ENCODE measurements at regions not wholly inside any gene's neighbourhood (a gene's known extent, or its start where the extent isn't known, plus 50 kb on each side); places are given as distances from the start of the nearest gene placed in this dataset.
A peak's percentile ranks its signal among the peaks of the same experiment; 100 is the strongest.
"Not testable (repeated sequence)": the region's sequence is repeated elsewhere in the genome, so short reads cannot be mapped to it uniquely, and the experiment has no call there.

GRCh38 chr2:144011098-144011497 lies 508.8 kb downstream of the ZEB2 start:
- DNase-seq (ENCODE audit: low spot score): no peak

DNA sequence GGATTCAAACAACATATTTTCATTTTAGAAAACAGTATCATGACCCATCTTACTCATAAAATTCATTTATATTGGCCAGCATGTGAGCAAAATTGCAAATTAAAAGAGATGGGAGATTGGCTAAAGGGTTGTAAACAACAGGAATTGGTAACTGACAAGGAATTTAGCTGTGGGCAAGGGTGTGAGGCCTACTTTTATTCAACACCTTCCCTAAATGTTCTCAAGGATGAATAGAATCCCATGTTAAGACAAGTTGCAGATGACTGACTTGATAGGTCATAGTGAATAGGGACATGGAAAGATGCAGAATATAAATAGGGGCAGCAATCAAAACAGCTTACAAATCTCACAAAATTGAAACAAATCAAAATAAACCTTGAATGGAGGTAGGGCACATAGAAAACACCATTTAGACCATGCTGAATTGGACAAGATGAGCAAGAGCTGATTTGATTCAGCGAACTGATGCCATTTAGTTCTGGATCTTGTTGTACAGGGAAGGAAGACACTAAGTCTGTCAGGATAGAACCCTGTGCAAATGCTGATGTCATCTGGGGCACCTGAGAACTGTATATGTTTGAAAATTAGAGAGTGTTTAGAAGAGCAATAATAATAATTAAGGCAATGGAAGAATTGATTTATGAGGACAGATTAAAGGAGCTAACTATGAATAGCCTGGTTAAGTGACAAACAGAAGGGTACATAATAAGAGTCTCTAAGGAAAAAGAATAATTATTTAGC lies 509.7 kb downstream of the ZEB2 start:
- no peak for DNase-seq (ENCODE audit: low spot score)

DNA sequence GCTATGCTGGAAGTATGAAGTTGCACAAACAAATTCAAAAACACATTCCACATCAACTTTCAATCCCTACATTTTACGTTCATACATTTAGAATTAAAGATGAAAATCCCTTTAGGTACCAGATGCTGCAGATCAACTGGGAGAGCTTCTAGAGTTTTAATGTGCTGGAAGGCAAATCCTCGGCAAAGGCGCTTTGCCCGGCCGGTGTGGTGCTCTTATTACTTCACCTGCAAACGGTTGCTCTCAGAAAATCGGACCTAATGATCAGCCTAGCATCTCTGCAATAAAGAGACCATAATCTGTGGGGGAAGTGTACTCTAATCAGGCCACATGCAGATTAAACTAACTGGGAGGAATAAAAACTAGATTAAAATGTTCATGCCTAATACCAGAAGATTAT lies 513.8 kb downstream of the ZEB2 start:
- DNase-seq (ENCODE audit: low spot score): no peak

DNA sequence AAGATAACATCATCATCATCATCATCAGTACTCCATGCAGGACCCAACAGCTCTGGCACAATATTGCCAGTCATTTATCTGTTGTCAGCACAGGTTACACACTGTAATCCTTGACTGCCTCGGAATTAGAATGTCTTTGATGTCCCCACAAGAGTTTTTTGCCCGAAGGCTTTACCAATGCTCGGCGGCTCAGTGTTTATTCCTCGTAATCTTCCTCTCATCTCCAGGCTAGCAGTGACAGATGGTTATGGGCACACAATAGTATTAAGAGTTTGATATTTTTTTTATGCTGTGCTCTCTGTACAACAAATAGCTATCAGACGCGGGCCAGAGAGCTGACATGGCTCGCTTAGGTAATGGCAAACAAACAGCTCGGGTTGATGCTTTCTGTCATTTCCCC lies 515.2 kb downstream of the ZEB2 start:
- peak; percentile 28 for DNase-seq (ENCODE audit: low spot score)

- DNase-seq (ENCODE audit: low spot score): peak; percentile 3
Observed at GRCh38 chr2:144003460-144004075, 516.4 kb downstream of the ZEB2 start.

DNA sequence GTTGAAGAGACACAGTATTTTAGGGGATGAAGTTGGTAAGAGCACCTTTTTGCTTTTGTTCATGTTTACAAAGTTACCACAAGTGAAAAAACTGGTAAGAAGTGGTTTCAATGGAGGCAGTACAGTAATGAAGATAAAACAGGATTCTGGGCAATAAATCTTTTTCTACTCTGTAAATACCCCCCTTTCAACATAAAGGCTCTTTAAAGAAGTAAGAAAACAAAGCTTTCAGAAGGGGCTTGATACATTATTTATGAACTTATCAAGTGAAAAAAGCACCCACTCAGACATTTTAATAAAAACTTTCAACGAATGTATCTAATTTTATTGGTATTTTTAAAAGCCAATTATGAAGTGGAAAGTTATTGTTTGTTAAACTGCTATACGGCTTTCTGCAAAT lies 522.9 kb downstream of the ZEB2 start:
- DNase-seq (ENCODE audit: low spot score): no peak

GRCh38 chr2:143994961-143995360 lies 525.0 kb downstream of the ZEB2 start:
- no peak for DNase-seq (ENCODE audit: low spot score)

DNA sequence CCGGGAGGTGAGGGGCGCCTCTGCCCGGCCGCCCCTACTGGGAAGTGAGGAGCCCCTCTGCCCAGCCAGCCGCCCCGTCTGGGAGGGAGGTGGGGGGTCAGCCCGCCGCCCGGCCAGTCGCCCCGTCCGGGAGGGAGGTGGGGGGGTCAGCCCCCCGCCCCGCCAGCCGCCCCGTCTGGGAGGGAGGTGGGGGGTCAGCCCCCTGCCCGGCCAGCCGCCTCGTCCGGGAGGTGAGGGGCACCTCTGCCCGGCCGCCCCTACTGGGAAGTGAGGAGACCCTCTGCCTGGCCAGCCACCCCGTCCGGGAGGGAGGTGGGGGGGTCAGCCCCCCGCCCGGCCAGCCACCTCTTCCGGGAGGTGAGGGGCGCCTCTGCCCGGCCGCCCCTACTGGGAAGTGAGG lies 528.3 kb downstream of the ZEB2 start:
- not testable (repeated sequence) for DNase-seq (ENCODE audit: low spot score)

GRCh38 chr2:143988082-143988481 lies 531.8 kb downstream of the ZEB2 start:
- DNase-seq (ENCODE audit: low spot score): no peak

DNA sequence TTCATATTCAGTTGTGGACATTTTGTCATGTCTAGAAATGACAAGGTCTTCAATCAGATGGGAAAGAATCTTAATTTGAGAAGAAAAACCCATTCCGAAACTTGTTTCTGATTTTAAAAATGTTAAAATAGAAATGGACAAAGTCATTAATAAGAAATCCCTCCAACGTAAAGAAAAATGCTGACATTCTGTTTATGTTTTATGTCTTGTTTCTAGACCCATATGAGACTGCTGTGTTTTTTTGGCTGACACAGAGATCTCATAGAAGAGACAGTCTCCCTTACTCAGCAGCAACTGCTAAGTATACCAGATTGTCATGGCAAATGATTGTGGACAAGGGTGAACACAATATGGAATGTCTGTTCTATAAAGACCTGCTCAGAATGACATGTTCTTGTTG lies 538.5 kb downstream of the ZEB2 start:
- DNase-seq (ENCODE audit: low spot score): no peak

DNA sequence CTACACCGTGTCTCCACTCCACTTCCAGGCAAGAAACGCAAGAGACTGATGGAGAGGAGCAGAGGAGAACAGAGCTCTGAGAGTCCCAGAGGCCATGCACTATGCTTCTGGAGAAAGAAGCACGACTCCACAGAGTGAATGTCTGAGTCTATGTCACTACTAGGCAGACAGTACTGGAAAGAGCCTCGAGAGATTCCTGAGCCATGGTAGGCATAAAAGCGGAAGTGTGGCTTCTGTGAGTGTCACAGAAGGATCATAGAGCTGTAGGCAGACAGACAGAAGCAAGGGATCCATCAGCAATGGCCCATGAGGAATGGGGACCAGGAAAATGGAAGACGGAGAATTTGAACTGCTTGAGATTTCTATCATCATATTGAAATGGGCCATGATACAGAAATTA lies 542.6 kb downstream of the ZEB2 start:
- no peak for DNase-seq (ENCODE audit: low spot score)

DNA sequence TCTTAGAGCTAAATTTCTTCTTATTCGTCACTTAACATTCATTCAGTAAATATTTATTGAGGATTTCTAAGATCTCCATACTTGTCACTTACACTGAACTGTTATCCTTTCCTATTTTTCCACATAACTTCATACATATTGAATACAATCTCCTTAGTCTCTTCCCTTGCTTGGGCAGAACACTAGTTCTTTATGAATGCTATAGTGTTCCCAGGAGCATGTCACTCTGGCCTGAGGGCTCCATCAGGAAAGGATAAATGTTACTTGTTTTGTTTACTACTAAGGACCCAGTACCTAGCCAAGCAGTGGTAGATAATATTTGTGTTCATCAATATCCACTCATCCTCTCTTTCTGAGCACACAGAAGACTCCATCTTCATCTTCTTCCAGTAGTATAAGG lies 544.7 kb downstream of the ZEB2 start:
- DNase-seq (ENCODE audit: low spot score): no peak

DNA sequence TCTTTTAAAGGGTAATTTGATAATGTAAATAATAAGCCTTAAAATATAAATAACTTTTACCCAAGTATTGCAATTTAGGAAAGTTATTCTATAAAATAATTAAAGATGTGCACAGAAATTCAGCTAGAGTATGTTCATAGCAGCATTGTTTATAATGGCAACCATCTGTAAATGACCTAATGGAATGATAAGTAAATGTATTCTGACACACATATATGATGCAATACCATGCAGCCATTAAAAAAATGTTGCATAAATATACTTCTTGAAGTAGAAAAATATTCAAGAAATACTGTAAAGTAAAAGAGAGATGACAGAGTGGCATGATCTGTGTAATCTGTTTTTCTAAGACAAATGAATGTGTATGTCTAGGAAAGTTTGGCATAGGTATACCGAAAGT lies 545.7 kb downstream of the ZEB2 start:
- DNase-seq (ENCODE audit: low spot score): no peak

DNA sequence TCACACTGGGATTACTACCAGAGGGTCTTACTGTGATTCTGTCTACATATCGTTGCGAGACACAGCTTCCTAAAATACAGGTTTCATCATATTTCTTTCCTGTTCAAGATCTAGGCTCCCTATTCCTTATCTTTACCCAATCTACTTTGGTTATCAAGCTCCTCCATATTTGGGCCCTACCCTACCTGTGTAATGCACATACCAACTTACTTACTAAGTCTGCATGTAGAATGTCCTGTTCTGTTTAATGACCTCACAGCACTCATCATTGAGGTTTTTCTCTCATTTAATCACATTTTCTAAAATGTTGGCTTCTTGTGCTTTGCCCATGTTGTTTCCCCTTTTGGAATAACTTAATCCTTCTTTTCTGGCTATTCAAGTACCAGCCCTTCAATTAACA lies 551.1 kb downstream of the ZEB2 start:
- DNase-seq (ENCODE audit: low spot score): no peak

- no peak for DNase-seq (ENCODE audit: low spot score)
Observed at GRCh38 chr2:143968360-143968759, 551.6 kb downstream of the ZEB2 start.

DNA sequence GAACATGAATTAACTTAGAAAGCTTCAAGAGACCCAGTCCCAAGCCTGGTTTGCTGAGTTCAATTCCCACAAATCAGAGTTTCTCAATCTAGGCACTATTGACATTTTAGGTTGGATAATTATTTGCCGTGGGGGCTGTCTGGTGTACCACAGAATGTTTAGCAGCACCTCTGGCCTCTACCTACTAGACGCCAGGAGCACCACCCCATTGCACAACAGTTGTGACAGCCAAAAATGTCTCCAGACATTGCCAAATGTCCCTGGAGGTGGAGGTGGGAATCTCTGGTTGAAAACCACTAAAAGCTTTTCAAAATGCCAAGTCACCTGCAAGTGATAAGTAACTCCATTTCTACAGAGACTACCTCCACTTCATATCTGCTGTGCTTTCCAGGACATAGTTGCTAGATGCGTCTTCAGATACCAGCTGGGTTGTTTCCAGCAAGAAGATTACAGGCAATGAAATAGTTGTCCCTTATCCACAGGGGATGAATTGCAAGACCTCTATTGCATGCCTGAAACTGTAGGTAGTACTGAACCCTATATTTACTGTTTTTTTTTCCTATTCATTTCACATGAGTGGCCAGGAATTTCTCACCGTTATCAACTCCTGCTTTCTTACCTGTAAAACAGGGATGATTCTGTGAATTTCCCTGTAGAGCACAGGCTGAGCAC lies 554.3 kb downstream of the ZEB2 start:
- DNase-seq (ENCODE audit: low spot score): no peak

- no peak for DNase-seq (ENCODE audit: low spot score)
Observed at GRCh38 chr2:143964891-143965290, 555.0 kb downstream of the ZEB2 start.

DNA sequence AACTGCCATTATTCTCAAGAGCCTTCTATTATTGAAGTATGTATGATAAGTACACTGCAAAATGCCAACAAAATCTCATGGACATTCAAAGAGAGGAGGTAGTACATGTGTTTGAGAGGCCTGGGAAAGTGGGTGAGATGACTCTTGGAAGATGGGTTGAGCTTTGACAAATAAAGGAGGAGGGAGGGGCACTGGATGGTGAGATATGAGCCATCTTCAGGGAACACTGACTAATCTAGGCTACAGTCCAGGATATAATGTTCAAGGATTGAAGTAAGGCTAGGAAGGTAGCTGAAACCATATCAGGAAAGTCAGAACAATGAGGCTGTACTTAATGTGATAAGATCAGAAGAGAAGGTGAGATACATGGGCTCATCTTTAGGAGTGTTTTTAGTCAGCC lies 559.7 kb downstream of the ZEB2 start:
- DNase-seq (ENCODE audit: low spot score): no peak

DNA sequence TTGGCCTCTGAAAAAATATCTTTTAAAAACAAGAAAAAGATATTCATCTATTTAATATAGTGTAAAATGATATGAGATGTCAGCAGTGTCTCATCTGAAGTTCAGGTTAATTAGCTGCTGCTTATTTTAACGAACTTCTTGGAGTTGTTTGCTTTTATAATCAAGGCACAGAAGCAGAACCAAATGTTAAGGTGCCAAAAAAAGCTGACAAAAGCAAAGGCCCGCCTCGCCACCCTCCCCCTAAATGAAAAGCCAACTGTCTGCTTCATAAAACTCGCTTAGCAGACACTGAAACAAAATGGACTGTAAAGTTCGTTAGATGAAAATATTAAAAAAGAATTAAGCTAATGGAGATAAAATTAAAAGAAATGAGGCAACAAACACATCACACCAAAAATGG lies 562.6 kb downstream of the ZEB2 start:
- DNase-seq (ENCODE audit: low spot score): no peak

GRCh38 chr2:143955401-143956065 lies 564.4 kb downstream of the ZEB2 start:
- DNase-seq (ENCODE audit: low spot score): no peak

- DNase-seq (ENCODE audit: low spot score): no peak
Observed at GRCh38 chr2:143954844-143955243, 565.1 kb downstream of the ZEB2 start.

DNA sequence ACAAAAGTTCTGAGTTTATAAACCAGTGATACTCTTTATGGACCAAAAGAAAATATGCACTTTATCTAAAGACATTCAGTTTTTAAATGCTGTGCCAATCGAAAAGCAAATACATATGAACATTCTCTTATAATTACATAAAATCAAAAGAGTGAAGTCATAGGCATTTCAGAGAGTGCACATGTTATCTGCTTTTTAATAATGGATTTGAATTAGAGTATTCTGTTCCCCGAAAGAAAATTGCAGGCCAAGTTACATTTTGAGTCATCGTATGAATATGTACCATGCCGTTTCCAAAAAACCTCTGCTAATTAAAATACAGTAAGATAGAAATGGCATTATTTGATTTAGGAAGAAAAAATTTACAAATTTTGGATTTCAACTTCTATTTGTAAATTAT lies 565.7 kb downstream of the ZEB2 start:
- DNase-seq (ENCODE audit: low spot score): no peak

- DNase-seq (ENCODE audit: low spot score): no peak
Observed at GRCh38 chr2:143953451-143954030, 566.4 kb downstream of the ZEB2 start.

Measured in cerebellar cortex (tissue), 1 donor.